Naive thymus-derived CD4-positive, alpha-beta T cell (primary cell): ENCODE measurements at regions not wholly inside any gene's neighbourhood (a gene's known extent, or its start where the extent isn't known, plus 50 kb on each side); places are given as distances from the start of the nearest gene placed in this dataset.
"Not testable (repeated sequence)": the region's sequence is repeated elsewhere in the genome, so short reads cannot be mapped to it uniquely, and the experiment has no call there.

Experiments used
- ATAC-seq: fragments of 150-1000 bp; cut with Tn5 transposase; 2 replicates; pipeline ENCODE4 v1.10.0; 2021; ENCODE audit warnings: mild to moderate bottlenecking, moderate library complexity
- CTCF ChIA-PET: fragments of 350-600 bp; sonication (Branson Sonifier 250); formaldehyde crosslinking; loops from one replicate; lab custom pipeline; 2021; ENCODE audit warnings: antibody characterized with exemption; lab: Charles Lee
- POLR2A ChIA-PET: fragments of 350-600 bp; sonication (Branson Sonifier 250); formaldehyde crosslinking; loops from one replicate; lab custom pipeline; 2021; ENCODE audit warnings: antibody characterized with exemption, inconsistent platforms; lab: Charles Lee
- DNase-seq, 9 donors: peaks; one replicate each; pipeline versions ENCODE4 v3.0.0 to v3.0.0-alpha.2; 2020 to 2022; ENCODE audit warnings: mixed read lengths in 1 of 9
- H3K27ac ChIP-seq: one replicate; pipeline ENCODE4 v1.7.0; 2013; ENCODE audit warnings: mild to moderate bottlenecking, low read depth, low read length, moderate library complexity
- H3K27me3 ChIP-seq, 2 donors: one replicate each; pipeline ENCODE4 v1.7.0; 2013; ENCODE audit warnings: low read length in 2 of 2, mild to moderate bottlenecking in 2 of 2, moderate library complexity in 2 of 2; ENCODE audit not compliant: control insufficient read depth in 2 of 2, insufficient read depth in 2 of 2
- H3K36me3 ChIP-seq, 3 experiments: 1 replicate in 2 of 3; 2 replicates in 1 of 3; pipeline ENCODE4 v1.7.0; 2013; ENCODE audit warnings: low read length in 3 of 3, mild to moderate bottlenecking in 3 of 3, moderate library complexity in 1 of 3; ENCODE audit not compliant: insufficient read depth in 3 of 3, control insufficient read depth in 2 of 3
- H3K4me1 ChIP-seq, 2 donors: one replicate each; pipeline ENCODE4 v1.7.0; 2013; ENCODE audit warnings: low read length in 2 of 2, mild to moderate bottlenecking in 2 of 2, moderate library complexity in 1 of 2; ENCODE audit not compliant: control insufficient read depth in 2 of 2, insufficient read depth in 2 of 2
- H3K4me3 ChIP-seq: 2 replicates; pipeline ENCODE4 v1.7.0; 2013; ENCODE audit warnings: mild to moderate bottlenecking, low read length
- H3K9me3 ChIP-seq, 3 experiments: 1 replicate in 2 of 3; 2 replicates in 1 of 3; pipeline ENCODE4 v1.7.0; 2013; ENCODE audit warnings: low read length in 3 of 3; ENCODE audit not compliant: control insufficient read depth in 2 of 3
- H3K27ac Mint-ChIP-seq, 9 donors: one replicate each; pipeline ENCODE4 v1.8.0; 2020 to 2022; ENCODE audit warnings: mixed read lengths in 9 of 9, mild to moderate bottlenecking in 8 of 9, moderate library complexity in 5 of 9, inconsistent platforms in 2 of 9
- H3K27me3 Mint-ChIP-seq, 5 donors: one replicate each; pipeline ENCODE4 v1.8.0; 2021 to 2022; ENCODE audit warnings: mixed read lengths in 5 of 5, mild to moderate bottlenecking in 1 of 5
- H3K36me3 Mint-ChIP-seq, 5 donors: one replicate each; pipeline ENCODE4 v1.8.0; 2020 to 2022; ENCODE audit warnings: mixed read lengths in 5 of 5, mild to moderate bottlenecking in 3 of 5, inconsistent platforms in 1 of 5
- H3K4me1 Mint-ChIP-seq, 7 donors: one replicate each; pipeline ENCODE4 v1.8.0; 2020 to 2022; ENCODE audit warnings: mixed read lengths in 7 of 7, mild to moderate bottlenecking in 3 of 7, inconsistent platforms in 1 of 7
- H3K4me3 Mint-ChIP-seq, 10 donors: one replicate each; pipeline ENCODE4 v1.8.0; 2020 to 2022; ENCODE audit warnings: mild to moderate bottlenecking in 10 of 10, mixed read lengths in 10 of 10, moderate library complexity in 6 of 10, inconsistent platforms in 2 of 10
- H3K9me3 Mint-ChIP-seq, 11 donors: one replicate each; pipeline ENCODE4 v1.8.0; 2020 to 2022; ENCODE audit warnings: mixed read lengths in 11 of 11, mild to moderate bottlenecking in 4 of 11, inconsistent platforms in 1 of 11, moderate library complexity in 1 of 11
- intact Hi-C, 2 donors: fragments of 100-400 bp; cut with micrococcal nuclease; formaldehyde crosslinking; loops; one replicate each; pipeline ENCODE4 v1.15.1; 2023

- intact Hi-C loops, H3K4me3 ChIP-seq, POLR2A ChIA-PET, DNase-seq, H3K27me3 ChIP-seq, H3K4me1 ChIP-seq, CTCF ChIA-PET, H3K27ac Mint-ChIP-seq, H3K4me1 Mint-ChIP-seq, ATAC-seq, H3K36me3 ChIP-seq, H3K27ac ChIP-seq, H3K4me3 Mint-ChIP-seq: not testable (repeated sequence)
- peaks cover 0 to 10% (median 0%) of the 10 kb centered on the region in 3 experiments for H3K9me3 ChIP-seq
- Mint-ChIP-seq H3K9me3 (peaks cover 16 to 66% (median 30%) of the 10 kb centered on the region in 11 donors), H3K36me3 (peaks cover 0 to 17% (median 6%) of the 10 kb centered on the region in 5 donors), H3K27me3 (peaks cover 6 to 17% (median 12%) of the 10 kb centered on the region in 5 donors)
Measured at GRCh38 chr9:1903080-1903704, 112.0 kb upstream of the SMARCA2 start.

- Mint-ChIP-seq H3K27me3 (no peaks in the 10 kb centered on the region), H3K4me3 (no peak overlapping the region), H3K36me3 (peaks cover 0 to 17% (median 7%) of the 10 kb centered on the region in 5 donors), H3K4me1 (no peaks in the 10 kb centered on the region), H3K9me3 (peaks cover 9 to 40% (median 19%) of the 10 kb centered on the region in 11 donors), H3K27ac (no peak overlapping the region)
- Histone ChIP-seq H3K4me1 (no peaks in the 10 kb centered on the region), H3K27me3 (no peaks in the 10 kb centered on the region), H3K4me3 (no peak overlapping the region), H3K27ac (no peak overlapping the region), H3K36me3 (no peaks in the 10 kb centered on the region), H3K9me3 (peaks cover 0 to 10% (median 0%) of the 10 kb centered on the region in 3 experiments)
- intact Hi-C loops: no loop called here
- CTCF ChIA-PET: no interaction called here
- DNase-seq: no peak
- POLR2A ChIA-PET: no interaction called here
- ATAC-seq: no peak
Measured at GRCh38 chr9:1907465-1907864, 107.7 kb upstream of the SMARCA2 start.

GRCh38 chr9:1909322-1909721, 105.8 kb upstream of the SMARCA2 start:
- H3K36me3 ChIP-seq: no peaks in the 10 kb centered on the region
- ATAC-seq: no peak
- ChIA-PET CTCF (no interaction called here), POLR2A (no interaction called here)
- no peaks in the 10 kb centered on the region for H3K27me3 ChIP-seq
- peaks cover 0 to 26% (median 8%) of the 10 kb centered on the region in 11 donors for H3K9me3 Mint-ChIP-seq
- no peaks in the 10 kb centered on the region for H3K4me1 Mint-ChIP-seq
- H3K4me1 ChIP-seq: no peaks in the 10 kb centered on the region
- H3K4me3 ChIP-seq: no peak overlapping the region
- no peak overlapping the region for H3K27ac Mint-ChIP-seq
- H3K9me3 ChIP-seq: no peaks in the 10 kb centered on the region
- DNase-seq: no peak
- no peaks in the 10 kb centered on the region for H3K27me3 Mint-ChIP-seq
- no peak overlapping the region for H3K4me3 Mint-ChIP-seq
- intact Hi-C loops: no loop called here
- peaks cover 0 to 7% (median 5%) of the 10 kb centered on the region in 5 donors for H3K36me3 Mint-ChIP-seq
- H3K27ac ChIP-seq: no peak overlapping the region

- Mint-ChIP-seq H3K27me3 (peaks cover 0 to 7% (median 0%) of the 10 kb centered on the region in 5 donors), H3K9me3 (peaks cover 0 to 16% (median 4%) of the 10 kb centered on the region in 11 donors), H3K4me3 (no peak overlapping the region), H3K4me1 (no peaks in the 10 kb centered on the region), H3K27ac (no peak overlapping the region), H3K36me3 (peaks cover 0 to 5% (median 4%) of the 10 kb centered on the region in 5 donors)
- H3K4me1 ChIP-seq: no peaks in the 10 kb centered on the region
- intact Hi-C loops: no loop called here
- no peaks in the 10 kb centered on the region for H3K36me3 ChIP-seq
- no peak overlapping the region for H3K4me3 ChIP-seq
- no peaks in the 10 kb centered on the region for H3K27me3 ChIP-seq
- CTCF ChIA-PET: no interaction called here
- no peak overlapping the region for H3K27ac ChIP-seq
- DNase-seq: no peak
- ATAC-seq: no peak
- POLR2A ChIA-PET: interaction anchor here (0.7 kb wide), 1 partner anchor 29 kb away, joined by 3 read pairs; no protein-coding TSS in a partner anchor
- no peaks in the 10 kb centered on the region for H3K9me3 ChIP-seq
Measured at GRCh38 chr9:1910269-1910811, 104.8 kb upstream of the SMARCA2 start.

GRCh38 chr9:1913631-1914330, 101.4 kb upstream of the SMARCA2 start:
- H3K27me3 Mint-ChIP-seq: peaks cover 4 to 11% (median 9%) of the 10 kb centered on the region in 5 donors
- Histone ChIP-seq H3K9me3 (no peaks in the 10 kb centered on the region), H3K27ac (no peak overlapping the region), H3K4me3 (no peak overlapping the region), H3K27me3 (no peaks in the 10 kb centered on the region), H3K4me1 (no peaks in the 10 kb centered on the region), H3K36me3 (no peaks in the 10 kb centered on the region)
- no peak for DNase-seq
- H3K4me3 Mint-ChIP-seq: no peak overlapping the region
- H3K9me3 Mint-ChIP-seq: peaks cover 0 to 13% (median 4%) of the 10 kb centered on the region in 11 donors
- no peak overlapping the region for H3K27ac Mint-ChIP-seq
- POLR2A ChIA-PET: no interaction called here
- intact Hi-C loops: no loop called here
- CTCF ChIA-PET: no interaction called here
- no peak for ATAC-seq
- H3K36me3 Mint-ChIP-seq: peaks cover 0 to 5% (median 4%) of the 10 kb centered on the region in 5 donors
- no peaks in the 10 kb centered on the region for H3K4me1 Mint-ChIP-seq

- H3K4me3 ChIP-seq: no peak overlapping the region
- no peaks in the 10 kb centered on the region for H3K36me3 ChIP-seq
- Mint-ChIP-seq H3K27ac (no peak overlapping the region), H3K4me1 (no peaks in the 10 kb centered on the region), H3K4me3 (no peak overlapping the region), H3K9me3 (peaks cover 0 to 13% (median 4%) of the 10 kb centered on the region in 11 donors), H3K36me3 (peaks cover 0 to 5% (median 4%) of the 10 kb centered on the region in 5 donors), H3K27me3 (peaks cover 12 to 24% (median 21%) of the 10 kb centered on the region in 5 donors)
- ChIA-PET POLR2A (no interaction called here), CTCF (no interaction called here)
- no peaks in the 10 kb centered on the region for H3K4me1 ChIP-seq
- no peak overlapping the region for H3K27ac ChIP-seq
- intact Hi-C loops: no loop called here
- no peaks in the 10 kb centered on the region for H3K27me3 ChIP-seq
- no peak for ATAC-seq
- no peaks in the 10 kb centered on the region for H3K9me3 ChIP-seq
- no peak for DNase-seq
Measured at GRCh38 chr9:1916095-1916494, 99.1 kb upstream of the SMARCA2 start.
